GM13977 (cell line): ENCODE measurements at regions not wholly inside any gene's neighbourhood (a gene's known extent, or its start where the extent isn't known, plus 50 kb on each side); places are given as distances from the start of the nearest gene placed in this dataset.

ENCODE experiments used
- DNase-seq: peaks from one replicate; pipeline ENCODE4 v3.0.0; 2012; ENCODE audit warnings: low spot score
- CTCF ChIP-seq: IDR thresholded peaks from 2 replicates; pipeline ENCODE4 v1.5.1; 2012; ENCODE audit warnings: mild to moderate bottlenecking, control low read depth; ENCODE audit not compliant: insufficient read depth; ENCODE audit errors: extremely low read depth, missing control alignments
- in situ Hi-C: fragments of 300-500 bp; cut with MboI; formaldehyde crosslinking; loops from one replicate; pipeline ENCODE4 v1.12.0; 2022; ENCODE audit warnings: low sequenced_read_pairs, low pct_unique_long_range_greater_than_20kb, mixed read lengths, inconsistent platforms; ENCODE audit not compliant: unreplicated experiment

GRCh38 chr6:51429017-51429712, 610.5 kb downstream of the TFAP2B start:
- DNase-seq: no peak
- in situ Hi-C loops: no loop called here
- TF ChIP-seq CTCF: no peak

- no peak for TF ChIP-seq CTCF
- in situ Hi-C loops: no loop called here
- DNase-seq: no peak
These were observed 611.9 kb downstream of the TFAP2B start for GRCh38 chr6:51430589-51430988.

GRCh38 chr6:51432481-51432880, 613.8 kb downstream of the TFAP2B start:
- in situ Hi-C loops: no loop called here
- no peak for TF ChIP-seq CTCF
- DNase-seq: no peak

GRCh38 chr6:51450248-51450957, 631.7 kb downstream of the TFAP2B start:
- no peak for TF ChIP-seq CTCF
- no peak for DNase-seq
- in situ Hi-C loops: no loop called here

- TF ChIP-seq CTCF: no peak
- in situ Hi-C loops: no loop called here
- DNase-seq: no peak
These were observed 632.3 kb downstream of the TFAP2B start for GRCh38 chr6:51450958-51451357.

- in situ Hi-C loops: no loop called here
- no peak for TF ChIP-seq CTCF
- DNase-seq: no peak
These were observed 631.1 kb downstream of the PKHD1 start for GRCh38 chr6:51456282-51456681.
